ENCODE measurements at regions not wholly inside any gene's neighbourhood (a gene's known extent, or its start where the extent isn't known, plus 50 kb on each side); places are given as distances from the start of the nearest gene placed in this dataset.
A peak's percentile ranks its signal among the peaks of the same experiment; 100 is the strongest.

DNA sequence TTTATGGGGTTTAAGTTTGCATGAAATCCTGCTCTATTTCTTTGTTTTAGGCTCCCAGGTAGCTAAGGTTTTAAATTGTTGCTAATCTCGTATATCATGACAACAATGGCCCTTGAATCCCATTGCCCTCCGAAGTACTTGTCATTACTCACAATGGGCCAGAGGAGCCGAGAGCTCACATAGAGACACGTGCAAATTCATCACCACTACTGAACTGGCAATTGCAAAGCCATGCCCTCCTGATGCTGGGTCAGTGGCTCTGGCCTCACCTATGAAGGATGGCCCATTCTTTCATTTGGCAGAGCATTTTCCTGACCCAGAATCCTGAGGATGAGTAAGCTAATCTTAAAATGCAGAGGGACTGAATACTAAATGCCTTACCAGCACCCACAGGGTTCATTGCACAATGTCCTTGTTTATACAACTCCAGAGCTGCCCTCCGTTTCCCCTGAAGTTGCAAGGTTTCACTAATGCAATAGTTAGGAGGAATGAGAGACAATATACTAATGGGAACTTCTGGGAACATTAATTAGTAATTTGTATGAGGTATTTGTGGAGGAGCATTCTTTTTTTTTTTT, 71.6 kb upstream of the GAREM1 start:
- no peak for DNase-seq

DNA sequence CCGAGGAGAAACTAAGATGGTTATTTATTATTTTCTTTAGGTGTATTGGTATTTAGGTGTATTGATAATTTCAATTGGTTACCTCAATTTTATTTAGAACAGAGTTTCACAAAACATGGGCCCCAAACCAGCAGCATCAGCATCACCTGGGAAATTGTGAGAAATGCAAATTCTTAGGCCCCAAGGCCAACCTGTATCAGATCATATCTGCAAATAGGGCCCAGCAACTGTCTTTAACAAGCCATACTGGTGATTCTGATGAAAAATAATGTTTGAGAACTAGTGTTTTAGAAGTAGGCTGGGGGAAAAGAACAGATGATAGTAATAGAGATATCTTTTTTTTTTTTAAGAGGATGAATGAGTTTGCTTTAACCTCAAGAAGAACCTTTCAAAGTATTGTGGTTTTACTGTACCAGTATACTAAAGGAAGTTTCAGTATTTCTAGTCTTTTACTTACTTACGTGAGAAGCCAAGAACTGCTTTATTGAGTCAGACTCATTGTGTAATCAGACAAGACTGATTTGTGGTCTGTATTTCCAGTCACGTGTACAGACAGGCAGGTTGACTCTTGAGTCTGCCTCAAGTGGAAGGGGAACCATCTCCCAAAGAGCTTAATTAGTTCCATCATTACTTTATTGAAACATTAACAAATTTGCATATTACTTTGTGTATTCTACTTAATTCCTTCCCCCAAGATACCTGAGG, 60.4 kb upstream of the GAREM1 start:
- peak; percentile 2 for DNase-seq

GRCh38 chr18:32529722-32530420, 59.2 kb upstream of the GAREM1 start:
- no peak for DNase-seq

DNA sequence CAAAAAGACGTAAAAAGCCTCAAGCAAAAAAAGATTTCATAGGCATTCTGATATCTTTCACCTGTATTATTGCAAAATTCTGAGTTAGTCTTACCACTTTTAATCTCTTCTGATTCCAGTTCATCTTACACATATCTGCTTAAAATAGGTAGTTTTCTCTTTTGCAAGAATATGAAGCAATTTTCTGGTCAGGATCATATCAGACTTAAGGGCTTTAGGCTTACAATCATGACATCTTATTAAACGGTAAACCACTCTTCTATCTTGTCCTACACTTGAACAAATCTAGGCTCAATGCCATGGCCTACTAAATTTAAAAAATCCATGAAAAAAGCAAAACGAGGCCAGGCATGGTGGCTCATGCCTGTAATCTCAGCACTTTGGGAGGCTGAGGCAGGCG, 50.1 kb upstream of the GAREM1 start:
- no peak for DNase-seq

All from CD4-positive, alpha-beta T cell treated with Interleukin-21 for 1 hour (primary cell).